ENCODE measurements at regions not wholly inside any gene's neighbourhood (a gene's known extent, or its start where the extent isn't known, plus 50 kb on each side); places are given as distances from the start of the nearest gene placed in this dataset.

DNA sequence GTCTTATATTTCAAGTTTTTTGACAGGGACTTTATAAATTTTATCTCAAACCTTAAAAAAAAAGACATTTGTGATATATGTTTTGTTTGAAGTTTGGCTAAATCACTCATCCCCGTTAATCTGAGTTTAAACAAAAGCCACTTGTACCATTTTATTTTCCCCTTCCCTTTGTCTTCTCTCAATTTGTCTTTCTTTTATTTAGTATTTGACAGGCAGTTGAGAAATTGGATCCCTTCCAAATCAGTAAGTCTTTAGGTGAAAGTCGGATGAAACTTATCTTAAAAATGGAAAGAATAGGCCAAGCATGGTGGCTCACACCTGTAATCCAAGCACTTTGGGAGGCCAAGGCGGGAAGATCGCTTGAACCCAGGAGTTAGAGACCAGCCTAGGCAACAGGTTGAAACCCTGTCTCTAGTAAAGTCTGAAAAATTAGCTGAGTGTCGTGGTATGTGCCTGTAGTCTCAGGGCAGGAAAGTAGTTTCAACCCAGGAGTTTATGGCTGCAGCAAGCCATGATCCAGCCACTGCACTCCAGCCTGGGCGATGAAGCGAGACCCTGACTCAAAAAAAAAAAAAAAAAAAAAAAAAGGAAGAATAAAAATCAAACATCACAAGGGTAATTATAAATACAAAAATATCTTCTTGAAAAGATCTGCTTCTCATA is 394.6 kb upstream of the TPM1 start:
- no peak overlapping the region for H3K23ac ChIP-seq (ENCODE audit: low read depth, low read length, poor library complexity)
- no peak overlapping the region for H3K4me2 ChIP-seq (ENCODE audit: insufficient read depth, low read length, poor library complexity, severe bottlenecking)
- H3K4me1 ChIP-seq (ENCODE audit: control insufficient read depth in 2 of 2, insufficient read depth in 1 of 2, low read depth in 1 of 2, low read length in 2 of 2): peaks cover 4 to 5% of the 10 kb centered on the region in 2 donors
- H3K9ac ChIP-seq (ENCODE audit: low read depth, low read length, poor library complexity): no peak overlapping the region
- no peaks in the 10 kb centered on the region for H3K9me3 ChIP-seq (replicated peaks in 1 of 2; ENCODE audit: control insufficient read depth in 2 of 2, insufficient read depth in 1 of 2, low read depth in 1 of 2, low read length in 2 of 2)
- H2AK5ac ChIP-seq (ENCODE audit: low read depth, low read length): no peak overlapping the region
- no CpG with 5 or more reads among the region's 7 CpGs for WGBS, 2 donors (ENCODE audit: extremely low coverage in 2 of 2, insufficient read length in 2 of 2, insufficient replicate concordance in 1 of 2)
- H3K4ac ChIP-seq (ENCODE audit: low read length): no peak overlapping the region
- H3K14ac ChIP-seq (ENCODE audit: low read length): no peak overlapping the region
- peaks cover 0 to under 1% of the 10 kb centered on the region in 2 donors for H3K36me3 ChIP-seq (replicated peaks in 1 of 2; ENCODE audit: control insufficient read depth in 2 of 2, insufficient read depth in 2 of 2, low read length in 2 of 2)
- H3K27me3 ChIP-seq (ENCODE audit: control insufficient read depth in 3 of 3, insufficient read depth in 3 of 3, low read depth in 1 of 3, low read length in 3 of 3): no peaks in the 10 kb centered on the region
- no peak overlapping the region for H4K8ac ChIP-seq (ENCODE audit: low read depth, low read length)
- no peak overlapping the region for H3K4me3 ChIP-seq (ENCODE audit: low read length in 2 of 2)
- DNase-seq (ENCODE audit: low spot score): no peak
- H2BK120ac ChIP-seq (ENCODE audit: low read depth, low read length): no peak overlapping the region
- H4K91ac ChIP-seq (ENCODE audit: low read depth, low read length, poor library complexity): no peak overlapping the region
- no peak overlapping the region for H3K27ac ChIP-seq (replicated peaks; ENCODE audit: low read length)
- no peak overlapping the region for H2BK12ac ChIP-seq (ENCODE audit: low read length)
- no peaks in the 10 kb centered on the region for H3K79me1 ChIP-seq (ENCODE audit: low read depth, low read length)
- H2BK15ac ChIP-seq (ENCODE audit: low read length): no peak overlapping the region
- H3K18ac ChIP-seq (ENCODE audit: low read length): no peak overlapping the region
- H2BK5ac ChIP-seq (ENCODE audit: low read length): no peak overlapping the region
- H2AFZ ChIP-seq (ENCODE audit: low read length): no peak overlapping the region

GRCh38 chr15:62648954-62649353 is 393.6 kb upstream of the TPM1 start:
- Histone ChIP-seq H4K8ac (ENCODE audit: low read depth, low read length) (no peak overlapping the region), H3K27ac (replicated peaks; ENCODE audit: low read length) (no peak overlapping the region), H2BK5ac (ENCODE audit: low read length) (no peak overlapping the region), H3K4me3 (ENCODE audit: low read length in 2 of 2) (no peak overlapping the region), H2BK120ac (ENCODE audit: low read depth, low read length) (no peak overlapping the region), H2BK15ac (ENCODE audit: low read length) (no peak overlapping the region), H3K79me1 (ENCODE audit: low read depth, low read length) (no peaks in the 10 kb centered on the region), H3K9me3 (replicated peaks in 1 of 2; ENCODE audit: control insufficient read depth in 2 of 2, insufficient read depth in 1 of 2, low read depth in 1 of 2, low read length in 2 of 2) (peaks cover 0 to 2% of the 10 kb centered on the region in 2 donors), H2BK12ac (ENCODE audit: low read length) (no peak overlapping the region), H2AK5ac (ENCODE audit: low read depth, low read length) (no peak overlapping the region), H3K27me3 (ENCODE audit: control insufficient read depth in 3 of 3, insufficient read depth in 3 of 3, low read depth in 1 of 3, low read length in 3 of 3) (no peaks in the 10 kb centered on the region), H4K91ac (ENCODE audit: low read depth, low read length, poor library complexity) (no peak overlapping the region), H3K4me1 (ENCODE audit: control insufficient read depth in 2 of 2, insufficient read depth in 1 of 2, low read depth in 1 of 2, low read length in 2 of 2) (peaks cover 4 to 5% of the 10 kb centered on the region in 2 donors), H3K14ac (ENCODE audit: low read length) (no peak overlapping the region), H3K23ac (ENCODE audit: low read depth, low read length, poor library complexity) (no peak overlapping the region), H3K4me2 (ENCODE audit: insufficient read depth, low read length, poor library complexity, severe bottlenecking) (no peak overlapping the region), H3K9ac (ENCODE audit: low read depth, low read length, poor library complexity) (no peak overlapping the region), H3K18ac (ENCODE audit: low read length) (no peak overlapping the region), H2AFZ (ENCODE audit: low read length) (no peak overlapping the region), H3K36me3 (replicated peaks in 1 of 2; ENCODE audit: control insufficient read depth in 2 of 2, insufficient read depth in 2 of 2, low read length in 2 of 2) (peaks cover 0 to 5% of the 10 kb centered on the region in 2 donors), H3K4ac (ENCODE audit: low read length) (no peak overlapping the region)
- no peak for DNase-seq (ENCODE audit: low spot score)
- whole genome bisulfite sequencing, 2 donors (ENCODE audit: extremely low coverage in 2 of 2, insufficient read length in 2 of 2, insufficient replicate concordance in 1 of 2): no CpG with 5 or more reads among the region's 6 CpGs

DNA sequence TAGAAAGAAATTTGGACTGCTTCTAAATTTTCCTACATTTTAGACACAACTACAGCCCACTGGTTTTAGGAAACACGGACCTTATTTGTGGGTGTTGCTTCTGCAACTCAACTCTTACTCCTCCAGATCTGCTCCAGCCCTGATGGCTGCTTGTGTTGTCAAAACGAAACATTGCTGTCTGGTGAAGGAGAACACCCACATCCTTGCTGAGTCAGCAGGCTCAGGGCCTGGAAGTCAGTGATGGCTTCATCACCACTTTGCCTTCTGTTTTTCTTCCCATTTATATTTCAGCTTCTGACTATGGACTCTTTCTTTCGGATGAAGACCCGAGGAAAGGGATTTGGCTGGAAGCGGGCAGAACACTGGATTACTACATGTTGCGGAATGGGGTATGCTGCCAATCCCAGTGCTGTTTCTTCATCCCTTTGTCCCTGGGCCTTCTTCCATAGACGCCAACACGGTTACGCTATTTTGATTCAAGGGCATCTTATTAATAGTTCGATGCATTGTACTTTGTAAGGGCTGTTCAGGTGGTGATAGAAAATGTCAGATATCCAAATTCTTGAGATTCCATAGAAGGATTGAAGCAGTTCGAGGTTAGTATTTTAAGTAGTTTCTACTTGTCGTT is 392.6 kb upstream of the TPM1 start:
- Histone ChIP-seq H3K23ac (ENCODE audit: low read depth, low read length, poor library complexity) (no peak overlapping the region), H3K4ac (ENCODE audit: low read length) (no peak overlapping the region), H3K9me3 (replicated peaks in 1 of 2; ENCODE audit: control insufficient read depth in 2 of 2, insufficient read depth in 1 of 2, low read depth in 1 of 2, low read length in 2 of 2) (peaks cover 0 to 2% of the 10 kb centered on the region in 2 donors), H4K91ac (ENCODE audit: low read depth, low read length, poor library complexity) (no peak overlapping the region), H2BK15ac (ENCODE audit: low read length) (no peak overlapping the region), H2AK5ac (ENCODE audit: low read depth, low read length) (no peak overlapping the region), H2BK5ac (ENCODE audit: low read length) (no peak overlapping the region), H3K27ac (replicated peaks; ENCODE audit: low read length) (no peak overlapping the region), H4K8ac (ENCODE audit: low read depth, low read length) (no peak overlapping the region), H2BK120ac (ENCODE audit: low read depth, low read length) (no peak overlapping the region), H3K79me1 (ENCODE audit: low read depth, low read length) (no peaks in the 10 kb centered on the region), H3K4me2 (ENCODE audit: insufficient read depth, low read length, poor library complexity, severe bottlenecking) (no peak overlapping the region), H3K9ac (ENCODE audit: low read depth, low read length, poor library complexity) (no peak overlapping the region), H3K27me3 (ENCODE audit: control insufficient read depth in 3 of 3, insufficient read depth in 3 of 3, low read depth in 1 of 3, low read length in 3 of 3) (no peaks in the 10 kb centered on the region), H2AFZ (ENCODE audit: low read length) (no peak overlapping the region), H3K14ac (ENCODE audit: low read length) (no peak overlapping the region), H3K36me3 (replicated peaks in 1 of 2; ENCODE audit: control insufficient read depth in 2 of 2, insufficient read depth in 2 of 2, low read length in 2 of 2) (peaks cover 0 to 5% of the 10 kb centered on the region in 2 donors), H3K4me1 (ENCODE audit: control insufficient read depth in 2 of 2, insufficient read depth in 1 of 2, low read depth in 1 of 2, low read length in 2 of 2) (peaks cover 0 to 4% of the 10 kb centered on the region in 2 donors), H2BK12ac (ENCODE audit: low read length) (no peak overlapping the region), H3K4me3 (ENCODE audit: low read length in 2 of 2) (no peak overlapping the region), H3K18ac (ENCODE audit: low read length) (no peak overlapping the region)
- no peak for DNase-seq (ENCODE audit: low spot score)
- WGBS, 2 donors (ENCODE audit: extremely low coverage in 2 of 2, insufficient read length in 2 of 2, insufficient replicate concordance in 1 of 2): 100% methylated on average over 2 of the region's 12 CpGs; no CpG with 5 or more reads in 1 of the 2 donors

DNA sequence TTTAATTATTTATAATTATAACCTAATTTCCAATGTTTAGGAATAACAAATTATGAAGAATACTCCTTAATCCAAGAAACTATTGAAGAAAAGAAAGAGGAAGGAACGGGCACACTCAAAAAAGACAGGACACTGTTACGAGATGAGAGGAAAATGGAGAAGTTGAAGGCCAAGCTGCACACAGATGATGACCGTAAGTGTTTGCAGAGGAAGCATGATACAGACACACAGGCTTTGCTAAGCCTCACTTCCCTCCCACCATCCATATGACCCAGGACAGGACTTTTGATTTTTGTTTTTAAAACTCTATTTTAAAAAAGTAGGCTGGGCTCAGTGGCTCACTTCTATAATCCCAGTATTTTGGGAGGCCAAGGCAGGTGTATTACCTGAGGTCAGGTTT is 389.4 kb upstream of the TPM1 start:
- Histone ChIP-seq H3K36me3 (replicated peaks in 1 of 2; ENCODE audit: control insufficient read depth in 2 of 2, insufficient read depth in 2 of 2, low read length in 2 of 2) (peaks cover 2 to 5% of the 10 kb centered on the region in 2 donors), H3K79me1 (ENCODE audit: low read depth, low read length) (no peaks in the 10 kb centered on the region), H3K9ac (ENCODE audit: low read depth, low read length, poor library complexity) (no peak overlapping the region), H3K23ac (ENCODE audit: low read depth, low read length, poor library complexity) (no peak overlapping the region), H3K14ac (ENCODE audit: low read length) (no peak overlapping the region), H2BK5ac (ENCODE audit: low read length) (no peak overlapping the region), H2BK12ac (ENCODE audit: low read length) (no peak overlapping the region), H2AK5ac (ENCODE audit: low read depth, low read length) (no peak overlapping the region), H3K4ac (ENCODE audit: low read length) (no peak overlapping the region), H4K91ac (ENCODE audit: low read depth, low read length, poor library complexity) (no peak overlapping the region), H2AFZ (ENCODE audit: low read length) (no peak overlapping the region), H3K18ac (ENCODE audit: low read length) (no peak overlapping the region), H3K27me3 (ENCODE audit: control insufficient read depth in 3 of 3, insufficient read depth in 3 of 3, low read depth in 1 of 3, low read length in 3 of 3) (no peaks in the 10 kb centered on the region), H2BK15ac (ENCODE audit: low read length) (no peak overlapping the region), H2BK120ac (ENCODE audit: low read depth, low read length) (no peak overlapping the region), H3K4me2 (ENCODE audit: insufficient read depth, low read length, poor library complexity, severe bottlenecking) (no peak overlapping the region), H3K4me1 (ENCODE audit: control insufficient read depth in 2 of 2, insufficient read depth in 1 of 2, low read depth in 1 of 2, low read length in 2 of 2) (peaks cover 0 to 1% of the 10 kb centered on the region in 2 donors), H3K27ac (replicated peaks; ENCODE audit: low read length) (no peak overlapping the region), H3K9me3 (replicated peaks in 1 of 2; ENCODE audit: control insufficient read depth in 2 of 2, insufficient read depth in 1 of 2, low read depth in 1 of 2, low read length in 2 of 2) (peaks cover 0 to 2% of the 10 kb centered on the region in 2 donors), H3K4me3 (ENCODE audit: low read length in 2 of 2) (no peak overlapping the region), H4K8ac (ENCODE audit: low read depth, low read length) (no peak overlapping the region)
- no CpG with 5 or more reads among the region's 3 CpGs for WGBS, 2 donors (ENCODE audit: extremely low coverage in 2 of 2, insufficient read length in 2 of 2, insufficient replicate concordance in 1 of 2)
- no peak for DNase-seq (ENCODE audit: low spot score)
